NCI-H2196 treated with DMSO at 0.1 percent for 48 hours (cell line): ENCODE measurements at regions not wholly inside any gene's neighbourhood (a gene's known extent, or its start where the extent isn't known, plus 50 kb on each side); places are given as distances from the start of the nearest gene placed in this dataset.
"Not testable (repeated sequence)": the region's sequence is repeated elsewhere in the genome, so short reads cannot be mapped to it uniquely, and the experiment has no call there.

Source experiments
- DNase-seq: peaks from one replicate; lab custom pipeline; 2025; ENCODE audit not compliant: unreplicated experiment; lab: John Stamatoyannopoulos, UW

- no peak for DNase-seq
Observed at GRCh38 chr1:244291236-244292201, 160.2 kb downstream of the ADSS2 start.

- no peak for DNase-seq
Observed at GRCh38 chr1:244294599-244295224, 157.0 kb downstream of the ADSS2 start.

- no peak for DNase-seq
Observed at GRCh38 chr1:244296003-244296402, 155.7 kb downstream of the ADSS2 start.

- DNase-seq, result no peak
Observed at GRCh38 chr1:244296447-244296846, 155.3 kb downstream of the ADSS2 start.

- DNase-seq, result no peak
Observed at GRCh38 chr1:244297087-244297486, 154.6 kb downstream of the ADSS2 start.

- no peak for DNase-seq
Observed at GRCh38 chr1:244297616-244298015, 154.1 kb downstream of the ADSS2 start.

- not testable (repeated sequence) for DNase-seq
Observed at GRCh38 chr1:244300029-244300375, 151.7 kb downstream of the ADSS2 start.

GRCh38 chr1:244301595-244302130 lies 150.0 kb downstream of the ADSS2 start:
- DNase-seq, result no peak

- no peak for DNase-seq
Observed at GRCh38 chr1:244302876-244303609, 148.7 kb downstream of the ADSS2 start.

- no peak for DNase-seq
Observed at GRCh38 chr1:244303610-244303969, 148.1 kb downstream of the ADSS2 start.

- no peak for DNase-seq
Observed at GRCh38 chr1:244304156-244304555, 147.6 kb downstream of the ADSS2 start.

- DNase-seq, result no peak
Observed at GRCh38 chr1:244304656-244305055, 147.1 kb downstream of the ADSS2 start.

- DNase-seq, result no peak
Observed at GRCh38 chr1:244305776-244306341, 145.8 kb downstream of the ADSS2 start.

GRCh38 chr1:244306544-244306943 lies 145.2 kb downstream of the ADSS2 start:
- no peak for DNase-seq

GRCh38 chr1:244309191-244309590 lies 142.5 kb downstream of the ADSS2 start:
- not testable (repeated sequence) for DNase-seq

- no peak for DNase-seq
Observed at GRCh38 chr1:244311784-244312532, 139.8 kb downstream of the ADSS2 start.

GRCh38 chr1:244313346-244313745 lies 138.4 kb downstream of the ADSS2 start:
- no peak for DNase-seq

GRCh38 chr1:244314921-244315559 lies 136.7 kb downstream of the ADSS2 start:
- no peak for DNase-seq

- no peak for DNase-seq
Observed at GRCh38 chr1:244315996-244316395, 135.7 kb downstream of the ADSS2 start.

- no peak for DNase-seq
Observed at GRCh38 chr1:244316407-244316806, 135.3 kb downstream of the ADSS2 start.
